Chondrocyte (in vitro differentiated cells): ENCODE measurements at regions not wholly inside any gene's neighbourhood (a gene's known extent, or its start where the extent isn't known, plus 50 kb on each side); places are given as distances from the start of the nearest gene placed in this dataset.

Experiments used
- DNase-seq: peaks from one replicate; pipeline ENCODE4 v3.0.0; 2021; ENCODE audit warnings: mixed read lengths, low spot score
- H3K27ac Mint-ChIP-seq: one replicate; pipeline ENCODE4 v1.8.0; 2021; ENCODE audit warnings: mild to moderate bottlenecking, moderate library complexity, mixed read lengths; ENCODE audit not compliant: unreplicated experiment
- H3K27me3 Mint-ChIP-seq: 2 replicates; pipeline ENCODE4 v1.8.0; 2021; ENCODE audit warnings: low read depth, mixed read lengths
- H3K36me3 Mint-ChIP-seq: 2 replicates; pipeline ENCODE4 v1.8.0; 2021; ENCODE audit warnings: low read depth, mixed read lengths
- H3K4me1 Mint-ChIP-seq: 2 replicates; pipeline ENCODE4 v1.8.0; 2021; ENCODE audit warnings: low read depth, mild to moderate bottlenecking, mixed read lengths
- H3K4me3 Mint-ChIP-seq: one replicate; pipeline ENCODE4 v1.8.0; 2021; ENCODE audit warnings: mild to moderate bottlenecking, moderate library complexity, mixed read lengths; ENCODE audit not compliant: unreplicated experiment
- H3K9me3 Mint-ChIP-seq: 2 replicates; pipeline ENCODE4 v1.8.0; 2021; ENCODE audit warnings: low read depth, mixed read lengths
- TF ChIP-seq, protein P1 (sequence below): fragments of 200-600 bp; sonication (generic); IDR thresholded peaks from 2 replicates; pipeline ENCODE4 v1.5.0; 2021; ENCODE audit warnings: antibody characterized with exemption, mild to moderate bottlenecking, moderate library complexity

GRCh38 chr2:173584000-173584399 lies 229.3 kb downstream of the CDCA7 start:
- no peak for DNase-seq
- Mint-ChIP-seq H3K27me3 (no peaks in the 10 kb centered on the region), H3K4me1 (peaks cover 20% of the 10 kb centered on the region), H3K27ac (no peak overlapping the region), H3K4me3 (no peak overlapping the region), H3K9me3 (no peaks in the 10 kb centered on the region), H3K36me3 (no peaks in the 10 kb centered on the region)
- TF ChIP-seq, protein P1, sequence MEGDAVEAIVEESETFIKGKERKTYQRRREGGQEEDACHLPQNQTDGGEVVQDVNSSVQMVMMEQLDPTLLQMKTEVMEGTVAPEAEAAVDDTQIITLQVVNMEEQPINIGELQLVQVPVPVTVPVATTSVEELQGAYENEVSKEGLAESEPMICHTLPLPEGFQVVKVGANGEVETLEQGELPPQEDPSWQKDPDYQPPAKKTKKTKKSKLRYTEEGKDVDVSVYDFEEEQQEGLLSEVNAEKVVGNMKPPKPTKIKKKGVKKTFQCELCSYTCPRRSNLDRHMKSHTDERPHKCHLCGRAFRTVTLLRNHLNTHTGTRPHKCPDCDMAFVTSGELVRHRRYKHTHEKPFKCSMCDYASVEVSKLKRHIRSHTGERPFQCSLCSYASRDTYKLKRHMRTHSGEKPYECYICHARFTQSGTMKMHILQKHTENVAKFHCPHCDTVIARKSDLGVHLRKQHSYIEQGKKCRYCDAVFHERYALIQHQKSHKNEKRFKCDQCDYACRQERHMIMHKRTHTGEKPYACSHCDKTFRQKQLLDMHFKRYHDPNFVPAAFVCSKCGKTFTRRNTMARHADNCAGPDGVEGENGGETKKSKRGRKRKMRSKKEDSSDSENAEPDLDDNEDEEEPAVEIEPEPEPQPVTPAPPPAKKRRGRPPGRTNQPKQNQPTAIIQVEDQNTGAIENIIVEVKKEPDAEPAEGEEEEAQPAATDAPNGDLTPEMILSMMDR: no peak

GRCh38 chr2:173584676-173585458 lies 230.2 kb downstream of the CDCA7 start:
- Mint-ChIP-seq H3K9me3 (no peaks in the 10 kb centered on the region), H3K4me1 (peaks cover 28% of the 10 kb centered on the region), H3K27ac (no peak overlapping the region), H3K27me3 (no peaks in the 10 kb centered on the region), H3K36me3 (no peaks in the 10 kb centered on the region), H3K4me3 (no peak overlapping the region)
- TF ChIP-seq, protein P1: no peak
- no peak for DNase-seq

- Mint-ChIP-seq H3K9me3 (peaks cover 16% of the 10 kb centered on the region), H3K27me3 (no peaks in the 10 kb centered on the region), H3K36me3 (peaks cover 3% of the 10 kb centered on the region), H3K4me1 (peaks cover 30% of the 10 kb centered on the region), H3K4me3 (no peak overlapping the region), H3K27ac (peak overlapping the region; percentile 36)
- DNase-seq: no peak
- TF ChIP-seq, protein P1: no peak
Measured at GRCh38 chr2:173588931-173589369, 234.3 kb downstream of the CDCA7 start.

DNA sequence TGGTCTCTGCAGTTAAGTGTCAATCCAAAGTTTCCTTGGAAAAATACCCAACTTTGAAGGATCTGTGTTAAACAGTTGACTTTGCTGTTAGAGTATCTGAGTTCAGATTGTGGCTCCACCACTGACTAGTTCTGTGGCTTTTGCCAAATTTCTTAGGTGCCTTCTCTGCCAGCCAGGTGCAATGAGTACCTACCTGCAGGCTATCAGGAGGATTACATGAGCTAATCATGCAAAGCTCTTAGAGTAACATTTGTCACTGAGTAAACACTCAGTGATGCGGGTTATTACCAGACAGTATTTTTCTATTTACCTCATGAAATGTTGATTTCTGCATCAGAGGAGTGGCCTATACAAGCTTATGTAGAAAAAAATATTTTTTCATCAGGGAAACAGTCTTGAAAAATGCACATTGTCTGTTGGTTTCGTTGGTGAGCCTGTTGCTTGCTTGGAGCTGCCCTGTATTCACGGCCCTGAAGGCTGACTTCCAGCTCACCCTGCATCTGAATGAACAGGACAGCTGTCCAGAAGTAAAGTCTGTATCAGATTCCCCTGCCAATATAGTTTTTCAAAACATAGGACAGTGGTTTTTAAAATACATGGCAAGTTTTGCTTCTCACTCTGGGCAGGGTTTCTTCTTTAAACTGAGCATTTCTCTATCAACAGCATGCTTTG lies 235.1 kb downstream of the CDCA7 start:
- Mint-ChIP-seq H3K36me3 (peaks cover 3% of the 10 kb centered on the region), H3K9me3 (peaks cover 16% of the 10 kb centered on the region)
- no peak for DNase-seq

DNA sequence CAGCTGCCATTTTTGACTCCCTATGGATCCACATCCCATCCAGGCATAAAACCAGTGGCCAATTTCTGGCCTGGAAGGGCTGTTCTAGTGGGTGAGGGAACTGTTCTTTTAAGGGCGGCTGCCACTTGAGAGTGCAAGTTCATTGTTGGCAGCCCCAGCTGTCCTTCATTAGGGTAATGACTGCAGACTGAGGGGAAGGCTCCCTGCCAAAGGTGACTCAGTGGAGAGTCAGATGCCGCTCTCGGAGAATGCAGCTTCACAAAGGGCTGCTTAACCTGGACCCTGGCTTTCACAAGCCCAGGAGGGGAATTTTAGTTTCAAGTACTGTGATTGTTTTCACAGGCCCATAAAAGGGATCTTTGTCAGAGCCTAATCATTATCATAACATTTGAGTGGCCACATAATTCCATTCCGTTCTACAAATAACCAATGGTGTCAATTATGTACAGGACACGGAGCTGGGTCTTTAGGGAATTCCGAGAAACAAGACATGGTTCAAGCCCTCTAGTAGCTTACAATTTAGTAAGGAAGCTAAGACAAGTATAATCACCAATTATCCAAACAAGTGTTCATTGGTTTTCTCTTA lies 235.7 kb downstream of the CDCA7 start:
- Mint-ChIP-seq H3K27me3 (no peaks in the 10 kb centered on the region), H3K36me3 (peaks cover 3% of the 10 kb centered on the region), H3K4me1 (peaks cover 24% of the 10 kb centered on the region), H3K27ac (peak overlapping the region; percentile 74), H3K9me3 (peaks cover 16% of the 10 kb centered on the region), H3K4me3 (no peak overlapping the region)
- TF ChIP-seq, protein P1: no peak
- no peak for DNase-seq

More for the DNA sequence above, 235.1 kb downstream of the CDCA7 start:
- TF ChIP-seq, protein P1: no peak
- H3K27ac Mint-ChIP-seq: peak overlapping the region; percentile 60
- no peaks in the 10 kb centered on the region for H3K27me3 Mint-ChIP-seq
- H3K4me1 Mint-ChIP-seq: peaks cover 29% of the 10 kb centered on the region
- no peak overlapping the region for H3K4me3 Mint-ChIP-seq
